Neuronal stem cell (in vitro differentiated cells): ENCODE measurements at regions not wholly inside any gene's neighbourhood (a gene's known extent, or its start where the extent isn't known, plus 50 kb on each side); places are given as distances from the start of the nearest gene placed in this dataset.
A peak's percentile ranks its signal among the peaks of the same experiment; 100 is the strongest.

ENCODE experiments used
- DNase-seq: peaks from one replicate; pipeline ENCODE4 v3.0.0-alpha.2; 2013; ENCODE audit warnings: low spot score
- H2AFZ ChIP-seq: one replicate; pipeline ENCODE4 v1.6.1; 2013; ENCODE audit warnings: mild to moderate bottlenecking, low read length, inconsistent platforms
- H2AK5ac ChIP-seq: 2 replicates; pipeline ENCODE4 v1.6.1; 2013; ENCODE audit warnings: low read depth, mild to moderate bottlenecking, inconsistent platforms, low read length, moderate library complexity, mixed read lengths
- H2BK120ac ChIP-seq: 2 replicates; pipeline ENCODE4 v1.6.1; 2013; ENCODE audit warnings: low read depth, mild to moderate bottlenecking, inconsistent platforms, low read length, moderate library complexity, mixed read lengths
- H2BK12ac ChIP-seq: one replicate; pipeline ENCODE4 v1.6.1; 2013; ENCODE audit warnings: low read length, inconsistent platforms
- H2BK15ac ChIP-seq: 2 replicates; pipeline ENCODE4 v1.6.1; 2013; ENCODE audit warnings: mild to moderate bottlenecking, low read length, inconsistent platforms, mixed read lengths
- H2BK5ac ChIP-seq: one replicate; pipeline ENCODE4 v1.6.1; 2013; ENCODE audit warnings: inconsistent platforms, mild to moderate bottlenecking, low read length, moderate library complexity
- H3K14ac ChIP-seq: one replicate; pipeline ENCODE4 v1.6.1; 2013; ENCODE audit warnings: low read length, inconsistent platforms
- H3K18ac ChIP-seq: 2 replicates; pipeline ENCODE4 v1.6.1; 2013; ENCODE audit warnings: low read length, inconsistent platforms
- H3K23ac ChIP-seq: 2 replicates; pipeline ENCODE4 v1.6.1; 2013; ENCODE audit warnings: low read depth, mild to moderate bottlenecking, mixed read lengths, low read length, inconsistent platforms; ENCODE audit not compliant: poor library complexity
- H3K27ac ChIP-seq: replicated peaks from 3 replicates; pipeline ENCODE4 v1.5.1; 2013; ENCODE audit warnings: low read length, inconsistent platforms
- H3K27me3 ChIP-seq, 3 experiments: 2 replicates each; pipeline ENCODE4 v1.6.1; 2013; ENCODE audit warnings: low read length in 3 of 3, mild to moderate bottlenecking in 2 of 3, inconsistent platforms in 1 of 3, low read depth in 1 of 3, mixed read lengths in 1 of 3, moderate library complexity in 1 of 3; ENCODE audit not compliant: control insufficient read depth in 3 of 3, insufficient read depth in 3 of 3
- H3K36me3 ChIP-seq, 2 donors: replicated peaks in 1 of 2; 2 replicates each; pipeline ENCODE4 v1.6.1; 2013; ENCODE audit warnings: low read length in 2 of 2; ENCODE audit not compliant: control insufficient read depth in 2 of 2, insufficient read depth in 2 of 2
- H3K4ac ChIP-seq: 2 replicates; pipeline ENCODE4 v1.6.1; 2013; ENCODE audit warnings: inconsistent platforms, mild to moderate bottlenecking, low read length, moderate library complexity
- H3K4me1 ChIP-seq, 2 donors: 1 replicate in 1 of 2; 2 replicates in 1 of 2; pipeline ENCODE4 v1.6.1; 2013; ENCODE audit warnings: low read length in 2 of 2, low read depth in 1 of 2; ENCODE audit not compliant: control insufficient read depth in 2 of 2, insufficient read depth in 1 of 2
- H3K4me2 ChIP-seq: one replicate; pipeline ENCODE4 v1.6.1; 2013; ENCODE audit warnings: mild to moderate bottlenecking, low read length, inconsistent platforms; ENCODE audit not compliant: insufficient read depth, poor library complexity, severe bottlenecking
- H3K4me3 ChIP-seq, 2 donors: 2 replicates each; pipeline ENCODE4 v1.5.1; 2013; ENCODE audit warnings: low read length in 2 of 2, mild to moderate bottlenecking in 2 of 2, inconsistent platforms in 1 of 2, moderate library complexity in 1 of 2
- H3K79me1 ChIP-seq: one replicate; pipeline ENCODE4 v1.6.1; 2013; ENCODE audit warnings: low read depth, mild to moderate bottlenecking, inconsistent platforms, low read length, moderate library complexity
- H3K9ac ChIP-seq: one replicate; pipeline ENCODE4 v1.6.1; 2013; ENCODE audit warnings: mild to moderate bottlenecking, low read depth, low read length, inconsistent platforms; ENCODE audit not compliant: poor library complexity
- H3K9me3 ChIP-seq, 2 donors: replicated peaks in 1 of 2; 2 replicates each; pipeline versions ENCODE3 to v1.6.1; 2013; ENCODE audit warnings: low read length in 2 of 2, mild to moderate bottlenecking in 2 of 2, inconsistent platforms in 1 of 2, low read depth in 1 of 2, mixed read lengths in 1 of 2, moderate library complexity in 1 of 2; ENCODE audit not compliant: control insufficient read depth in 2 of 2, insufficient read depth in 1 of 2
- H4K8ac ChIP-seq: one replicate; pipeline ENCODE4 v1.6.1; 2013; ENCODE audit warnings: low read depth, mild to moderate bottlenecking, inconsistent platforms, low read length, moderate library complexity
- H4K91ac ChIP-seq: one replicate; pipeline ENCODE4 v1.6.1; 2013; ENCODE audit warnings: low read length, low read depth, mild to moderate bottlenecking, inconsistent platforms; ENCODE audit not compliant: poor library complexity
- WGBS, 2 donors: extraction: QIAGEN DNeasy Blood & Tissue Kit; methylation state at CpG; one replicate each; pipeline ENCODE4 v1.1.7; 2013; ENCODE audit warnings: missing lambda C conversion rate in 2 of 2, mixed read lengths in 1 of 2; ENCODE audit not compliant: insufficient read length in 2 of 2, insufficient replicate concordance in 1 of 2; ENCODE audit errors: extremely low coverage in 2 of 2; 5-methylcytosine and 5-hydroxymethylcytosine counted together

- H3K36me3 ChIP-seq, result no peaks in the 10 kb centered on the region
- no peaks in the 10 kb centered on the region for H3K79me1 ChIP-seq
- DNase-seq, result no peak
- no peak overlapping the region for H3K18ac ChIP-seq
- no peak overlapping the region for H3K4ac ChIP-seq
- no peak overlapping the region for H3K27ac ChIP-seq
- H3K4me1 ChIP-seq, result no peaks in the 10 kb centered on the region
- H4K91ac ChIP-seq, result no peak overlapping the region
- H2BK15ac ChIP-seq, result no peak overlapping the region
- H2BK120ac ChIP-seq, result no peak overlapping the region
- H3K23ac ChIP-seq, result no peak overlapping the region
- no peak overlapping the region for H3K14ac ChIP-seq
- H2AK5ac ChIP-seq, result peak overlapping the region; percentile 15
- no peak overlapping the region for H2BK5ac ChIP-seq
- no peak overlapping the region for H2BK12ac ChIP-seq
- no peak overlapping the region for H2AFZ ChIP-seq
- WGBS, 2 donors, result no CpG with 5 or more reads among the region's 5 CpGs
- no peak overlapping the region for H3K4me3 ChIP-seq
- no peak overlapping the region for H4K8ac ChIP-seq
- no peaks in the 10 kb centered on the region for H3K9me3 ChIP-seq
- no peaks in the 10 kb centered on the region for H3K27me3 ChIP-seq
- no peak overlapping the region for H3K4me2 ChIP-seq
- H3K9ac ChIP-seq, result no peak overlapping the region
Measured at GRCh38 chr7:98511175-98511574, 105.9 kb upstream of the NPTX2 start.

- H2BK12ac ChIP-seq, result no peak overlapping the region
- no peak overlapping the region for H2AFZ ChIP-seq
- no peak overlapping the region for H3K27ac ChIP-seq
- no peak overlapping the region for H3K23ac ChIP-seq
- no peaks in the 10 kb centered on the region for H3K4me1 ChIP-seq
- no peaks in the 10 kb centered on the region for H3K36me3 ChIP-seq
- H3K27me3 ChIP-seq, result no peaks in the 10 kb centered on the region
- no peak overlapping the region for H3K4ac ChIP-seq
- H3K9ac ChIP-seq, result no peak overlapping the region
- H3K4me2 ChIP-seq, result no peak overlapping the region
- no peak for DNase-seq
- WGBS, 2 donors, result no CpG with 5 or more reads among the region's 6 CpGs
- H2AK5ac ChIP-seq, result no peak overlapping the region
- no peak overlapping the region for H3K18ac ChIP-seq
- peaks cover 0 to 1% of the 10 kb centered on the region in 2 donors for H3K9me3 ChIP-seq
- no peak overlapping the region for H2BK15ac ChIP-seq
- H2BK120ac ChIP-seq, result no peak overlapping the region
- H3K14ac ChIP-seq, result no peak overlapping the region
- H3K4me3 ChIP-seq, result no peak overlapping the region
- H3K79me1 ChIP-seq, result no peaks in the 10 kb centered on the region
- H4K8ac ChIP-seq, result no peak overlapping the region
- no peak overlapping the region for H2BK5ac ChIP-seq
- no peak overlapping the region for H4K91ac ChIP-seq
Measured at GRCh38 chr7:98509836-98510235, 107.2 kb upstream of the NPTX2 start.

GRCh38 chr7:98506471-98506870 is 105.6 kb upstream of the BAIAP2L1 start:
- H3K9me3 ChIP-seq, result peaks cover 0 to 1% of the 10 kb centered on the region in 2 donors

GRCh38 chr7:98500764-98501163 is 99.9 kb upstream of the BAIAP2L1 start:
- Histone ChIP-seq H3K4me3 (no peak overlapping the region), H2BK5ac (no peak overlapping the region), H2AFZ (no peak overlapping the region), H3K27ac (no peak overlapping the region), H3K4me1 (no peaks in the 10 kb centered on the region), H2BK12ac (no peak overlapping the region), H3K14ac (no peak overlapping the region), H3K18ac (no peak overlapping the region), H2BK15ac (no peak overlapping the region), H3K27me3 (no peaks in the 10 kb centered on the region), H3K9ac (no peak overlapping the region), H3K4ac (no peak overlapping the region), H2AK5ac (no peak overlapping the region), H4K91ac (no peak overlapping the region), H3K23ac (no peak overlapping the region), H3K36me3 (no peaks in the 10 kb centered on the region), H4K8ac (no peak overlapping the region), H3K4me2 (no peak overlapping the region), H3K9me3 (peaks cover 0 to 13% of the 10 kb centered on the region in 2 donors), H2BK120ac (no peak overlapping the region), H3K79me1 (no peaks in the 10 kb centered on the region)
- DNase-seq, result no peak
- WGBS, 2 donors, result no CpG with 5 or more reads among the region's 6 CpGs

More at GRCh38 chr7:98506471-98506870, 105.6 kb upstream of the BAIAP2L1 start:
- Histone ChIP-seq H2AFZ (no peak overlapping the region), H3K79me1 (no peaks in the 10 kb centered on the region), H3K4me3 (no peak overlapping the region), H3K27ac (no peak overlapping the region), H3K4me1 (no peaks in the 10 kb centered on the region), H3K4me2 (no peak overlapping the region), H3K9ac (no peak overlapping the region), H4K8ac (no peak overlapping the region), H2BK15ac (no peak overlapping the region), H3K23ac (no peak overlapping the region), H4K91ac (no peak overlapping the region), H3K36me3 (no peaks in the 10 kb centered on the region), H3K4ac (no peak overlapping the region), H3K14ac (no peak overlapping the region), H2BK12ac (no peak overlapping the region), H2AK5ac (no peak overlapping the region), H3K27me3 (no peaks in the 10 kb centered on the region), H2BK5ac (no peak overlapping the region), H2BK120ac (no peak overlapping the region), H3K18ac (no peak overlapping the region)
- no CpG with 5 or more reads among the region's 2 CpGs for WGBS, 2 donors
- DNase-seq, result no peak
